ENCODE measurements at regions not wholly inside any gene's neighbourhood (a gene's known extent, or its start where the extent isn't known, plus 50 kb on each side); places are given as distances from the start of the nearest gene placed in this dataset.

GRCh38 chr14:82403987-82404386, 870.3 kb upstream of the SEL1L start:
- H2AFZ ChIP-seq = no peak overlapping the region
- no peak for DNase-seq (ENCODE audit: low spot score)
- no peak overlapping the region for H3K27ac ChIP-seq
- no peak overlapping the region for H3K4me3 ChIP-seq
- no peak for TF ChIP-seq EZH2 (IDR thresholded peaks at IDR 0.05; ENCODE audit: borderline replicate concordance)
- no peak for TF ChIP-seq CTCF (IDR thresholded peaks at IDR 0.05; ENCODE audit: poor library complexity)
- TF ChIP-seq EZH2phosphoT487 (IDR thresholded peaks at IDR 0.05; ENCODE audit: low read depth, severe bottlenecking, unreplicated experiment) = no peak
- peaks cover under 1% of the 10 kb centered on the region for H3K4me1 ChIP-seq (ENCODE audit: insufficient read depth)
- H3K9me3 ChIP-seq (ENCODE audit: low read depth) = no peaks in the 10 kb centered on the region
- H3K4me2 ChIP-seq = no peak overlapping the region
- H3K79me2 ChIP-seq = no peaks in the 10 kb centered on the region
- H4K20me1 ChIP-seq (ENCODE audit: insufficient read depth, poor library complexity, severe bottlenecking) = no peaks in the 10 kb centered on the region
- no peaks in the 10 kb centered on the region for H3K9me2 ChIP-seq (replicated peaks; ENCODE audit: insufficient read depth)
- no peaks in the 10 kb centered on the region for H3K36me3 ChIP-seq (replicated peaks; ENCODE audit: insufficient read depth, low read depth)
- no peaks in the 10 kb centered on the region for H3K27me3 ChIP-seq

DNA sequence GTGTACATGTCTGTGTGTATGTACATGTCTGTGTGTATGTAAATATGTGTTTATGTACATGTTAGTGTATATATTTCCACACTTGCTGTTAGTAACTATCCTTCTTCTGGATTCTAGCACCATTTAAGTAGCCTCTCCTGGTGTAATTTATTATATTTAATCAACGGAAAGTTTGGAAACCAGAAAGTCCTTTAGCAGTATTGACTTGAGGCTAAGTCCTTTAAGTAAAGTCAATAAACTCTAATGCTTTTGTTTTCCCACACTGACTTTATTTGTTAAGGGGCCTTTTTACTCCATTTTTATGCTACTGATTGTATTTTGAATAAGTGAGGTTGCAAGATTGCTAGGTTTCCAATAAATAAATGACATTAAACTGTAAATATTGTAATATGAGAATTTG, 876.4 kb upstream of the SEL1L start:
- no peaks in the 10 kb centered on the region for H3K36me3 ChIP-seq (replicated peaks; ENCODE audit: insufficient read depth, low read depth)
- no peak for TF ChIP-seq CTCF (IDR thresholded peaks at IDR 0.05; ENCODE audit: poor library complexity)
- TF ChIP-seq EZH2phosphoT487 (IDR thresholded peaks at IDR 0.05; ENCODE audit: low read depth, severe bottlenecking, unreplicated experiment) = peak; percentile 91
- H3K9me3 ChIP-seq (ENCODE audit: low read depth) = no peaks in the 10 kb centered on the region
- 64% methylated on average over 1 of the region's 1 CpG for WGBS (ENCODE audit: low lambda C conversion rate, missing lambda C conversion rate)
- no peaks in the 10 kb centered on the region for H3K4me1 ChIP-seq (ENCODE audit: insufficient read depth)
- no peak overlapping the region for H2AFZ ChIP-seq
- no peak overlapping the region for H3K4me3 ChIP-seq
- H4K20me1 ChIP-seq (ENCODE audit: insufficient read depth, poor library complexity, severe bottlenecking) = no peaks in the 10 kb centered on the region
- no peak overlapping the region for H3K27ac ChIP-seq
- no peak overlapping the region for H3K4me2 ChIP-seq
- H3K9me2 ChIP-seq (replicated peaks; ENCODE audit: insufficient read depth) = no peaks in the 10 kb centered on the region
- no peak for DNase-seq (ENCODE audit: low spot score)
- no peaks in the 10 kb centered on the region for H3K27me3 ChIP-seq
- H3K79me2 ChIP-seq = no peaks in the 10 kb centered on the region

- no peaks in the 10 kb centered on the region for H3K79me2 ChIP-seq
- H3K4me2 ChIP-seq = no peak overlapping the region
- no peak for TF ChIP-seq EZH2phosphoT487 (IDR thresholded peaks at IDR 0.05; ENCODE audit: low read depth, severe bottlenecking, unreplicated experiment)
- TF ChIP-seq CTCF (IDR thresholded peaks at IDR 0.05; ENCODE audit: poor library complexity) = no peak
- TF ChIP-seq EZH2 (IDR thresholded peaks at IDR 0.05; ENCODE audit: borderline replicate concordance) = no peak
- H3K36me3 ChIP-seq (replicated peaks; ENCODE audit: insufficient read depth, low read depth) = no peaks in the 10 kb centered on the region
- H4K20me1 ChIP-seq (ENCODE audit: insufficient read depth, poor library complexity, severe bottlenecking) = no peaks in the 10 kb centered on the region
- no peak for DNase-seq (ENCODE audit: low spot score)
- no peak overlapping the region for H3K27ac ChIP-seq
- no peaks in the 10 kb centered on the region for H3K9me3 ChIP-seq (ENCODE audit: low read depth)
- no peaks in the 10 kb centered on the region for H3K27me3 ChIP-seq
- no peak overlapping the region for H2AFZ ChIP-seq
- no peaks in the 10 kb centered on the region for H3K9me2 ChIP-seq (replicated peaks; ENCODE audit: insufficient read depth)
- no peaks in the 10 kb centered on the region for H3K4me1 ChIP-seq (ENCODE audit: insufficient read depth)
- no peak overlapping the region for H3K4me3 ChIP-seq
Measured at GRCh38 chr14:82411298-82411697, 877.6 kb upstream of the SEL1L start.

- Histone ChIP-seq H3K9me2 (replicated peaks; ENCODE audit: insufficient read depth) (no peaks in the 10 kb centered on the region), H2AFZ (no peak overlapping the region), H3K4me1 (ENCODE audit: insufficient read depth) (no peaks in the 10 kb centered on the region), H4K20me1 (ENCODE audit: insufficient read depth, poor library complexity, severe bottlenecking) (no peaks in the 10 kb centered on the region), H3K36me3 (replicated peaks; ENCODE audit: insufficient read depth, low read depth) (no peaks in the 10 kb centered on the region), H3K79me2 (no peaks in the 10 kb centered on the region), H3K27ac (no peak overlapping the region), H3K4me2 (no peak overlapping the region), H3K27me3 (no peaks in the 10 kb centered on the region), H3K9me3 (ENCODE audit: low read depth) (no peaks in the 10 kb centered on the region), H3K4me3 (no peak overlapping the region)
- TF ChIP-seq CTCF (IDR thresholded peaks at IDR 0.05; ENCODE audit: poor library complexity) (no peak), EZH2phosphoT487 (IDR thresholded peaks at IDR 0.05; ENCODE audit: low read depth, severe bottlenecking, unreplicated experiment) (no peak), EZH2 (IDR thresholded peaks at IDR 0.05; ENCODE audit: borderline replicate concordance) (no peak)
- WGBS (ENCODE audit: low lambda C conversion rate, missing lambda C conversion rate) = 96% methylated on average over 1 of the region's 1 CpG
- DNase-seq (ENCODE audit: low spot score) = no peak
Measured at GRCh38 chr14:82412545-82412944, 878.9 kb upstream of the SEL1L start.
